Right lobe of liver (tissue), 6 donors: ENCODE measurements at regions not wholly inside any gene's neighbourhood (a gene's known extent, or its start where the extent isn't known, plus 50 kb on each side); places are given as distances from the start of the nearest gene placed in this dataset.

Experiments
- ATAC-seq, 4 donors: fragments of 200-7000 bp; cut with Tn5 transposase; one replicate each; pipeline ENCODE4 v1.9.1; 2020; ENCODE audit warnings: mild to moderate bottlenecking in 4 of 4, moderate library complexity in 4 of 4
- DNase-seq, 3 donors: peaks; one replicate each; pipeline ENCODE4 v3.0.0-alpha.2; 2020
- H3K27ac ChIP-seq, 3 donors: fragments of 200-600 bp; one replicate each; pipeline ENCODE4 v1.8.0; 2022
- H3K27me3 ChIP-seq, 2 donors: fragments of 200-600 bp; one replicate each; pipeline ENCODE4 v1.8.0; 2022
- H3K36me3 ChIP-seq, 4 donors: fragments of 200-600 bp; sonication (generic) in 1 of 4; one replicate each; pipeline versions ENCODE4 v1.5.1 to v1.8.0; 2017 to 2022; ENCODE audit warnings: control low read depth in 1 of 4
- H3K4me1 ChIP-seq, 4 donors: fragments of 200-600 bp; sonication (generic) in 1 of 4; one replicate each; pipeline versions ENCODE4 v1.5.1 to v1.8.0; 2017 to 2022; ENCODE audit warnings: control low read depth in 1 of 4
- H3K4me3 ChIP-seq, 3 donors: fragments of 200-600 bp; one replicate each; pipeline ENCODE4 v1.8.0; 2022
- H3K9me3 ChIP-seq, 4 donors: fragments of 200-600 bp; sonication (generic) in 1 of 4; one replicate each; pipeline versions ENCODE4 v1.5.1 to v1.8.0; 2017 to 2022; ENCODE audit warnings: control low read depth in 1 of 4
- POLR2A ChIP-seq: fragments of 450-650 bp; IDR thresholded peaks from one replicate; pipeline ENCODE4 v1.6.1; 2017; ENCODE audit warnings: antibody characterized with exemption, mild to moderate bottlenecking
- WGBS: methylation state at CpG from one replicate; pipeline ENCODE4 v1.1.6; 2018; ENCODE audit warnings: low coverage, low lambda C conversion rate; ENCODE audit not compliant: insufficient coverage; ENCODE audit errors: missing lambda C conversion rate; 5-methylcytosine and 5-hydroxymethylcytosine counted together
- intact Hi-C, 2 donors: fragments of 100-400 bp; cut with DNase I; formaldehyde crosslinking; loops; one replicate each; pipeline versions ENCODE4 v1.11.2 to v1.14.1; 2022
- TF ChIP-seq, protein P1 (sequence below), 4 donors: fragments of 200-600 bp in 3 of 4; fragments of 450-650 bp in 1 of 4; IDR thresholded peaks; one replicate each; pipeline versions ENCODE4 v1.5.1 to v1.8.0; 2016 to 2022; ENCODE audit warnings: antibody characterized with exemption in 4 of 4, mild to moderate bottlenecking in 2 of 4
- donor health status: DM: no; HTN: yes; CAD: no.
- donor health status: DM: no; HTN: no; CAD: no.
- donor health status: DM: no; HTN: no; CAD: no.
- donor health status: DM: no; HTN: yes; CAD: no.
- donor health status: DM: no; HTN: yes; CAD: no.

DNA sequence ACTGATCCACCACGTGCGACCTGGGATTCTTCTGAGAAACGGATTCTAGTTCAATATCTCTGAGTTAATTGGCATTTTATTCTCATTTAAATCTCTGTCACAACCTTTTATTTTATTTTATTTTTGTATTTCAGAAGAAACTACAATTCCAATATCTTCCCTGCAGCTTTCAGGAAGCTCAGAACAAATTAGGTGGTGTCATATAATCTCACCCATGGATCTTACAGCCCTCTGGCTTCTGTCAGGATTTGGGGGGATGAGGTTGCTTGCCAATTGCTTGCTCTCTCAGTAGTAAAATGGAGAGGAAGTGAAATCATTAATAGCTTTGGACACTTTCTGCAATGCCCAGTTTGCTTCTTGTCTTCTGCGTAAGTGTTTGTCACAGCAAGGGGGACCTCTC is 205.4 kb downstream of the TLE3 start:
- 60% methylated on average over 4 of the region's 4 CpGs for WGBS
- Histone ChIP-seq H3K36me3 (no peaks in the 10 kb centered on the region), H3K4me3 (no peak overlapping the region), H3K4me1 (no peaks in the 10 kb centered on the region), H3K27me3 (no peaks in the 10 kb centered on the region), H3K9me3 (no peaks in the 10 kb centered on the region), H3K27ac (no peak overlapping the region)
- TF ChIP-seq, protein P1, sequence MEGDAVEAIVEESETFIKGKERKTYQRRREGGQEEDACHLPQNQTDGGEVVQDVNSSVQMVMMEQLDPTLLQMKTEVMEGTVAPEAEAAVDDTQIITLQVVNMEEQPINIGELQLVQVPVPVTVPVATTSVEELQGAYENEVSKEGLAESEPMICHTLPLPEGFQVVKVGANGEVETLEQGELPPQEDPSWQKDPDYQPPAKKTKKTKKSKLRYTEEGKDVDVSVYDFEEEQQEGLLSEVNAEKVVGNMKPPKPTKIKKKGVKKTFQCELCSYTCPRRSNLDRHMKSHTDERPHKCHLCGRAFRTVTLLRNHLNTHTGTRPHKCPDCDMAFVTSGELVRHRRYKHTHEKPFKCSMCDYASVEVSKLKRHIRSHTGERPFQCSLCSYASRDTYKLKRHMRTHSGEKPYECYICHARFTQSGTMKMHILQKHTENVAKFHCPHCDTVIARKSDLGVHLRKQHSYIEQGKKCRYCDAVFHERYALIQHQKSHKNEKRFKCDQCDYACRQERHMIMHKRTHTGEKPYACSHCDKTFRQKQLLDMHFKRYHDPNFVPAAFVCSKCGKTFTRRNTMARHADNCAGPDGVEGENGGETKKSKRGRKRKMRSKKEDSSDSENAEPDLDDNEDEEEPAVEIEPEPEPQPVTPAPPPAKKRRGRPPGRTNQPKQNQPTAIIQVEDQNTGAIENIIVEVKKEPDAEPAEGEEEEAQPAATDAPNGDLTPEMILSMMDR (IDR thresholded peaks at IDR 0.05): no peak
- TF ChIP-seq POLR2A: no peak
- ATAC-seq (no peak), DNase-seq (no peak)
- intact Hi-C loops: no loop called here

DNA sequence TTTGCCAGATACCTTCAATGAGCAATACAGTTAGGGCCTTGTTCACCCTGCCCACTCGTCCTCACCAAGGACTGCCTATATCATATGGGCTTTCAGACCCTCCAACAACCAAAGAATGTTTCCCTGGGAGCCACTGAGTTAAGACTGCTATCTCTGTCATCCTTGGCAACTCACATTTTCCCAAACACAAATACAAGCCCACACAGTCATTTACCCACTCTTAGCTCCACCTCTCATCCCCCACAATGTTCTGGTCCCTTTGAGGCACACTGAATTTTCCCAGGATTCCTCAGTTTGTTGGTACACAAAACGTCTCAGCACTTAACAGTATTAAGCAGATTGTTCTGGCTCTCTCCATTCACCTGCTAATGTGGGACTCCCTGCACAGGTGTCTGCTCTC is 204.6 kb downstream of the TLE3 start:
- no peaks in the 10 kb centered on the region for H3K4me1 ChIP-seq
- no peak overlapping the region for H3K27ac ChIP-seq
- TF ChIP-seq, protein P1 (IDR thresholded peaks at IDR 0.05): no peak
- 0% methylated on average over 1 of the region's 2 CpGs for WGBS
- no peaks in the 10 kb centered on the region for H3K36me3 ChIP-seq
- intact Hi-C loops: no loop called here
- ATAC-seq (no peak), DNase-seq (no peak)
- H3K9me3 ChIP-seq: no peaks in the 10 kb centered on the region
- H3K4me3 ChIP-seq: no peak overlapping the region
- H3K27me3 ChIP-seq: no peaks in the 10 kb centered on the region

DNA sequence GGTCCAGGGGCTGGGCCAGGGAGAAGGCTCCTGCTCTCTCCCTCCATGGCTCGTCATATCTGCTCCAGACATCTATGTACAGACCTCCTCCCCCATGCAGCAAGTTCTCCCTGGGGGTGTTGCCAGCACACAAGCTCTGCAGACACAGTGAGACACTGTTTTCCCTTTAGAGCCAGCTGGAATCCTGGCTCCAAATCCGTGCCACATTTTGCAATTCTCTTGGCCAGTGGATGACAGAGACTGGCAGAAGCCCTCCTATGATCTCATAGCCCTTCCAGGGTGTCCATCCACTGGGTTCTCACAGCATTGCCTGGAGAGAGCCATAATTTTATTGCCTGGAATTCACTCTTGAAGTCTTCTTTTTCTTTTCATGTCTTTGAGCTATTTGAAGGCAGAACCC is 203.9 kb downstream of the TLE3 start:
- Histone ChIP-seq H3K9me3 (no peaks in the 10 kb centered on the region), H3K4me1 (no peaks in the 10 kb centered on the region), H3K27ac (no peak overlapping the region), H3K4me3 (no peak overlapping the region), H3K27me3 (no peaks in the 10 kb centered on the region), H3K36me3 (no peaks in the 10 kb centered on the region)
- TF ChIP-seq, protein P1 (IDR thresholded peaks at IDR 0.05): no peak
- TF ChIP-seq POLR2A: no peak
- ATAC-seq: no peak
- intact Hi-C loops: no loop called here
- no CpG with 5 or more reads among the region's 2 CpGs for whole genome bisulfite sequencing
- DNase-seq: no peak

DNA sequence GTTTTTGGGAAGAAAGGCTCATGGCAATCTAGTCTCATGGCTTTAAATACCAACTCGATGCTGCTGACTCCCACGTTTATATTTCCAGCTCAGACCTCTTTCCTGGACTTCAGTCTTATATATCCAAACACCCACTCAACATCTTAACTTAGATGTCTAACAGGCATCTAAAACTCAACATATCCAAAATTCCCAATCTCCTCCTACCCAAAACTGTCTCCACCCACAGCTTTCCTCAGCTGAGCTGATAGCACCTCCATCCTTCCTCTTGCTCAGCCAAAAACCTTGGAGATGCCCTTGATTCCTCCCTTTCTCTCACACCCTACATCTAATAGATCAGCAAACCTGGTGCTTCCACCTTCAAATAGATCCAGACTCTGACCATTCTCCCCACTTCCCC is 202.5 kb downstream of the TLE3 start:
- H3K4me1 ChIP-seq: no peaks in the 10 kb centered on the region
- H3K9me3 ChIP-seq: no peaks in the 10 kb centered on the region
- ATAC-seq: no peak
- DNase-seq: no peak
- H3K4me3 ChIP-seq: no peak overlapping the region
- no peak overlapping the region for H3K27ac ChIP-seq
- H3K36me3 ChIP-seq: no peaks in the 10 kb centered on the region
- intact Hi-C loops: no loop called here
- no peaks in the 10 kb centered on the region for H3K27me3 ChIP-seq
- WGBS: 63% methylated on average over 2 of the region's 2 CpGs
- TF ChIP-seq, protein P1 (IDR thresholded peaks at IDR 0.05): no peak
- no peak for TF ChIP-seq POLR2A

DNA sequence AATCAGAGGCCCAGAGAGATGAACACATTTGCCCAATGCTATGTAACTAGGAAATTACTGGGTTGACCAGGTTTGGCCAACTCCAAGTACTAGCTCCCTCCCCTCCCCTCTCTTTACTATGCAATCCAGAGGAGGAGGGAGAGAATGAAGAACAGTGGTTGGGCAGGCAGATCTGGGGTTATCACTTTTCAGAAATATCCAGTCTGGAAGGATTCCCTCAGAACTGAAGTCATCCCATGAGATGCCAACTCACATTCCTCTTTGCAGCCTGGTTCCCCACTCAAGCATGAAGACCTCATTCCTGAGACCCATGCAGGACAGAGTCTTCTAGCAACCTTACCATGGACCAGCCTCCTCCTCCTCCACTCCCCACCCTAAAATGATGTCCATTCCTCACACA is 201.1 kb downstream of the TLE3 start:
- DNase-seq (no peak), ATAC-seq (no peak)
- Histone ChIP-seq H3K4me1 (no peaks in the 10 kb centered on the region), H3K4me3 (no peak overlapping the region), H3K27ac (no peak overlapping the region), H3K9me3 (no peaks in the 10 kb centered on the region), H3K36me3 (no peaks in the 10 kb centered on the region), H3K27me3 (no peaks in the 10 kb centered on the region)
- intact Hi-C loops: no loop called here
- TF ChIP-seq, protein P1 (IDR thresholded peaks at IDR 0.05): no peak
- TF ChIP-seq POLR2A: no peak
